Stromal cell of bone marrow (primary cell): ENCODE measurements at regions not wholly inside any gene's neighbourhood (a gene's known extent, or its start where the extent isn't known, plus 50 kb on each side); places are given as distances from the start of the nearest gene placed in this dataset.
"Not testable (repeated sequence)": the region's sequence is repeated elsewhere in the genome, so short reads cannot be mapped to it uniquely, and the experiment has no call there.

Source experiments
- DNase-seq: peaks from one replicate; pipeline ENCODE4 v3.0.0-alpha.2; 2012; ENCODE audit warnings: low read depth

GRCh38 chr5:85657328-85657727, 960.4 kb upstream of the COX7C start:
- not testable (repeated sequence) for DNase-seq

- DNase-seq = not testable (repeated sequence)
Observed at GRCh38 chr5:85662969-85663707, 954.6 kb upstream of the COX7C start.

- no peak for DNase-seq
Observed at GRCh38 chr5:85663708-85664031, 954.1 kb upstream of the COX7C start.

- DNase-seq = no peak
Observed at GRCh38 chr5:85670417-85670816, 947.3 kb upstream of the COX7C start.

GRCh38 chr5:85671223-85671970, 946.3 kb upstream of the COX7C start:
- no peak for DNase-seq

GRCh38 chr5:85681871-85682270, 935.9 kb upstream of the COX7C start:
- no peak for DNase-seq

GRCh38 chr5:85684351-85684750, 933.4 kb upstream of the COX7C start:
- DNase-seq = no peak

GRCh38 chr5:85703296-85703695, 914.4 kb upstream of the COX7C start:
- DNase-seq = no peak

- DNase-seq = no peak
Observed at GRCh38 chr5:85709728-85710127, 908.0 kb upstream of the COX7C start.

- DNase-seq = no peak
Observed at GRCh38 chr5:85716344-85717202, 901.2 kb upstream of the COX7C start.

- DNase-seq = no peak
Observed at GRCh38 chr5:85717203-85717563, 900.6 kb upstream of the COX7C start.

GRCh38 chr5:85732185-85732584, 885.6 kb upstream of the COX7C start:
- DNase-seq = no peak

GRCh38 chr5:85741972-85742371, 875.8 kb upstream of the COX7C start:
- DNase-seq = no peak

GRCh38 chr5:85760519-85760918, 857.2 kb upstream of the COX7C start:
- DNase-seq = no peak

- DNase-seq = no peak
Observed at GRCh38 chr5:85769347-85769746, 848.4 kb upstream of the COX7C start.

- no peak for DNase-seq
Observed at GRCh38 chr5:85784746-85785145, 833.0 kb upstream of the COX7C start.

GRCh38 chr5:85813146-85813545, 804.6 kb upstream of the COX7C start:
- DNase-seq = no peak

- no peak for DNase-seq
Observed at GRCh38 chr5:85814596-85814995, 803.1 kb upstream of the COX7C start.

- DNase-seq = no peak
Observed at GRCh38 chr5:85823462-85824426, 794.0 kb upstream of the COX7C start.

GRCh38 chr5:85838781-85839180, 779.0 kb upstream of the COX7C start:
- no peak for DNase-seq

- DNase-seq = no peak
Observed at GRCh38 chr5:85841653-85842052, 776.1 kb upstream of the COX7C start.

- DNase-seq = no peak
Observed at GRCh38 chr5:85843535-85843934, 774.2 kb upstream of the COX7C start.
